ENCODE measurements at regions not wholly inside any gene's neighbourhood (a gene's known extent, or its start where the extent isn't known, plus 50 kb on each side); places are given as distances from the start of the nearest gene placed in this dataset.

DNA sequence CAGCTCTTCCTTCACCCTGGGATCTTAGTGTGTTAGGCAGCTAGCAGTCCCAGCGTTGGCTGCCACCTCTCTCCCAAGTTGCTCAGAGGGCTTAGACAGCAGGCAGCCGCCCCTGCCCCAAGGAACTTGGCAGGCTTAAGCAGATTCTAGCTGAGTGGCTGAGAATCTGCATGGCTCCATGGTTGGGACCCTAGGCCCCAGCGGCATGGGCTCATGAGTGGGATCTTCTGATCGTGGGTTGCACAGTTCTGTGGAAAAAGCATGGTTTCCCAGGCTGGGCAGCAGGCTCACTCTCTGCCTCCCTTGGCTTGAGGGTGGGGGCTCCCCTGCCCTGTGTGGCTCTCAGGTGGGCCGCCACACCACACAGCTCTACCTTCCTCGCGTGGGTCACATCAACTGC is 1624.9 kb downstream of the GRIK2 start:
- TF ChIP-seq CTCF (IDR thresholded peaks at IDR 0.05; ENCODE audit: low read length) (no peak), EZH2 (IDR thresholded peaks at IDR 0.05; ENCODE audit: borderline replicate concordance, low read length) (no peak)

Data from OCI-LY1 (cell line).